MCF 10A (cell line): ENCODE measurements at regions not wholly inside any gene's neighbourhood (a gene's known extent, or its start where the extent isn't known, plus 50 kb on each side); places are given as distances from the start of the nearest gene placed in this dataset.

Experiments
- BruUV-seq: library from RNA; stranded (reverse); fragments of 400-500 nt; replicated peaks from 2 replicates; lab custom pipeline; 2021; lab: Mats Ljungman, UMichigan
- CTCF ChIA-PET: fragments of 300-600 bp; sonication (Branson Sonifier 250); formaldehyde crosslinking; extraction: SDS; loops from one replicate; lab custom pipeline; 2021; ENCODE audit warnings: antibody characterized with exemption, inconsistent platforms; lab: Yijun Ruan, JAX
- POLR2A ChIA-PET: fragments of 300-600, 350-650 bp; sonication (Branson Sonifier 250); formaldehyde crosslinking; extraction: SDS; loops from one replicate; lab custom pipeline; 2020; ENCODE audit warnings: antibody characterized with exemption, inconsistent platforms; lab: Yijun Ruan, JAX
- DNase-seq: peaks from one replicate; pipeline ENCODE4 v3.0.0-alpha.2; 2018; ENCODE audit not compliant: unreplicated experiment
- H3K27ac Mint-ChIP-seq: one replicate; pipeline ENCODE4 v1.8.0; 2022; ENCODE audit warnings: mild to moderate bottlenecking, low read depth, mixed read lengths; ENCODE audit not compliant: unreplicated experiment
- H3K27me3 Mint-ChIP-seq: one replicate; pipeline ENCODE4 v1.8.0; 2022; ENCODE audit warnings: mixed read lengths; ENCODE audit not compliant: insufficient read depth, unreplicated experiment
- H3K36me3 Mint-ChIP-seq: one replicate; pipeline ENCODE4 v1.8.0; 2022; ENCODE audit warnings: mild to moderate bottlenecking, moderate library complexity, mixed read lengths; ENCODE audit not compliant: insufficient read depth, unreplicated experiment
- H3K4me1 Mint-ChIP-seq: one replicate; pipeline ENCODE4 v1.8.0; 2022; ENCODE audit warnings: mixed read lengths; ENCODE audit not compliant: insufficient read depth, unreplicated experiment
- H3K4me3 Mint-ChIP-seq: one replicate; pipeline ENCODE4 v1.8.0; 2022; ENCODE audit warnings: mild to moderate bottlenecking, moderate library complexity, mixed read lengths; ENCODE audit not compliant: unreplicated experiment
- H3K9me3 Mint-ChIP-seq: one replicate; pipeline ENCODE4 v1.8.0; 2022; ENCODE audit warnings: mixed read lengths; ENCODE audit not compliant: unreplicated experiment
- CTCF ChIP-seq: fragments of 200-600 bp; IDR thresholded peaks from one replicate; pipeline ENCODE4 v1.8.0; 2022; ENCODE audit warnings: antibody characterized with exemption, mild to moderate bottlenecking; ENCODE audit not compliant: unreplicated experiment
- intact Hi-C: fragments of 100-400 bp; cut with micrococcal nuclease; formaldehyde crosslinking; loops from 2 replicates; pipeline ENCODE4 v1.14.1; 2022

- H3K9me3 Mint-ChIP-seq, result no peaks in the 10 kb centered on the region
- no TSS peak for BruUV-seq
- H3K27me3 Mint-ChIP-seq, result peaks cover 60% of the 10 kb centered on the region
- H3K36me3 Mint-ChIP-seq, result no peaks in the 10 kb centered on the region
- H3K4me3 Mint-ChIP-seq, result no peak overlapping the region
- no peak overlapping the region for H3K27ac Mint-ChIP-seq
- TF ChIP-seq CTCF, result no peak
- DNase-seq, result no peak
- H3K4me1 Mint-ChIP-seq, result no peaks in the 10 kb centered on the region
- intact Hi-C loops, result no loop called here
- ChIA-PET POLR2A (no interaction called here), CTCF (interaction anchor here (0.6 to 1.6 kb wide), 7 partner anchors 7 to 681 kb away, joined by 3 to 5 read pairs (median 3); partner anchors contain the start of gene EFNB1)
Observed at GRCh38 chrX:69068301-69069085, 96.8 kb downstream of the PJA1 start.

- no peaks in the 10 kb centered on the region for H3K9me3 Mint-ChIP-seq
- peaks cover 66% of the 10 kb centered on the region for H3K27me3 Mint-ChIP-seq
- ChIA-PET CTCF (interaction anchor here (1.3 to 1.4 kb wide), 2 partner anchors 10 to 239 kb away, joined by 3 read pairs; partner anchors contain the start of gene EFNB1), POLR2A (no interaction called here)
- no peaks in the 10 kb centered on the region for H3K4me1 Mint-ChIP-seq
- BruUV-seq, result no TSS peak
- H3K27ac Mint-ChIP-seq, result no peak overlapping the region
- intact Hi-C loops, result no loop called here
- no peak for TF ChIP-seq CTCF
- no peak overlapping the region for H3K4me3 Mint-ChIP-seq
- no peak for DNase-seq
- H3K36me3 Mint-ChIP-seq, result no peaks in the 10 kb centered on the region
Observed at GRCh38 chrX:69067841-69068240, 97.4 kb downstream of the PJA1 start.

GRCh38 chrX:69066966-69067525, 98.2 kb downstream of the PJA1 start:
- DNase-seq, result no peak
- no TSS peak for BruUV-seq
- intact Hi-C loops, result no loop called here
- no peak overlapping the region for H3K27ac Mint-ChIP-seq
- no peak overlapping the region for H3K4me3 Mint-ChIP-seq
- H3K36me3 Mint-ChIP-seq, result no peaks in the 10 kb centered on the region
- POLR2A ChIA-PET, result no interaction called here
- TF ChIP-seq CTCF, result no peak
- H3K27me3 Mint-ChIP-seq, result peaks cover 74% of the 10 kb centered on the region
- CTCF ChIA-PET, result interaction anchor here (0.5 to 1.4 kb wide), 3 partner anchors 30 to 442 kb away, joined by 3 read pairs; partner anchors contain the start of gene EFNB1
- no peaks in the 10 kb centered on the region for H3K4me1 Mint-ChIP-seq
- no peaks in the 10 kb centered on the region for H3K9me3 Mint-ChIP-seq

- intact Hi-C loops, result no loop called here
- POLR2A ChIA-PET, result interaction anchor here (0.6 to 0.8 kb wide), 2 partner anchors 239 to 300 kb away, joined by 3 to 6 read pairs; no protein-coding TSS in a partner anchor
- no peak for DNase-seq
- Mint-ChIP-seq H3K9me3 (no peaks in the 10 kb centered on the region), H3K27ac (no peak overlapping the region), H3K36me3 (no peaks in the 10 kb centered on the region), H3K27me3 (peaks cover 70% of the 10 kb centered on the region), H3K4me1 (no peaks in the 10 kb centered on the region), H3K4me3 (no peak overlapping the region)
- TF ChIP-seq CTCF, result no peak
- CTCF ChIA-PET, result interaction anchor here (0.5 to 1.5 kb wide), 8 partner anchors 9 to 244 kb away, joined by 3 to 11 read pairs (median 3); no protein-coding TSS in a partner anchor
- BruUV-seq, result no TSS peak
Observed at GRCh38 chrX:69066021-69066757, 99.1 kb downstream of the PJA1 start.
